LoVo (cell line): ENCODE measurements at regions not wholly inside any gene's neighbourhood (a gene's known extent, or its start where the extent isn't known, plus 50 kb on each side); places are given as distances from the start of the nearest gene placed in this dataset.

Experiments
- DNase-seq: peaks from one replicate; pipeline ENCODE4 v3.0.0-alpha.2; 2016; ENCODE audit warnings: low spot score

DNA sequence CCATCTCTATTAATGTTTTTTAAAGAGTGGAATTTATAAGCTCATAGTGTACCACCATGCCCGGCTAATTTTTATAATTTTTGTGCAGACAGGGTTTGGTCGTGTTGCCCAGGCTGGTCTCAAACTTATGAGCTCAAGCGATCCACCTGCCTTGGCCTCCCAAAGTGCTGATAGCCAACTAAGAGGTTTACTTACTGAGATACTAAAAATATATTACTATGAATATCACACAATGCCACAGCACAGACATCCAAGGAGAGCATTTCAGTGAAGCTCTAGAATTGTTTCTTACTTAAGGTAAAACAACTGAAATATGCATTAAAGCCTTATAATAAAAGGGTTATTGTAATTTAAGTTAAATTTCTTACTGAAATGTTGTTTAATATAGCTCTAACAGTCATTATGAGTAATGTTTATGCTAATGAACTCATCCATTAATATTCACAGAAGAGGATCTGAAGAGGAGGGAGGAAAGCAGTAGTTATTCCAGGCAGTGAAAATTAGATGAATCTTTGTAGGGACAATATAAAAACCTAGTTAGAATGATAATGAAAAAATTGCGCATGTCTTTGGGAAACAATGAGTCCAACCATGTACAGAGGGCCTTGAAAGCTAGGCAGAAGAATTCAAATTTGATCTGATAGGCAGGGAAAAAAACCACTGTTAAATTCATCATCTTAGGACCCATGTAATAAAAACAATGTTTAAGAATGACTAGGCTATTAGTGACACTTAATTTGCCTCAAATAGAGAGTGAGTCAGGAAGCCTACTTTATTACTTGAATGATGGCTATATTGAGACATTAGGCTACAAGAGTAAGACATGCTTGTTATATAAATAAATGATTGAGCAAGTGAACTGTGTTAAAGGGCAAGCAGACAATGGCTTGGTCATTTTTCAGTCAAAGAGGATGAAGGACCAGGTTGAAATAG lies 99.2 kb downstream of the SLC41A2 start:
- DNase-seq, result no peak

DNA sequence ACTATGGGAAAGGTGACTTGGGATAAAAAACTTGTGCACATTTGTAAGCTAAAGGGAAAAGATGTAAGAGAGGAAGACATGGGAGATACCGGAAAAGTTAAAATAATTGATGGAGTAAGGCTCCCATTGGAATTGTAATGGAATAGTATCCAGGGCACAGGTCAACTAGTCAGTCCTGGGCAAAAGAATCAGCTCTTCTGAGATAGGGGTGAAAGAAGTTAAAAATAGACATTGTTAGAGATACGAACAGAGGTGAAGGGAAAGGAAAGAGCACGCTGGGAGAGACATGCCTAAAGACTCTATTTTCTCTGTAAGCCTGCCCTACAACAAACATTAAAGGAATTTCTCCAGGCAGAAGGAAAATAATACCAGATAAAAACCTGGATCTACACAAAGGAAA lies 101.6 kb downstream of the SLC41A2 start:
- no peak for DNase-seq

DNA sequence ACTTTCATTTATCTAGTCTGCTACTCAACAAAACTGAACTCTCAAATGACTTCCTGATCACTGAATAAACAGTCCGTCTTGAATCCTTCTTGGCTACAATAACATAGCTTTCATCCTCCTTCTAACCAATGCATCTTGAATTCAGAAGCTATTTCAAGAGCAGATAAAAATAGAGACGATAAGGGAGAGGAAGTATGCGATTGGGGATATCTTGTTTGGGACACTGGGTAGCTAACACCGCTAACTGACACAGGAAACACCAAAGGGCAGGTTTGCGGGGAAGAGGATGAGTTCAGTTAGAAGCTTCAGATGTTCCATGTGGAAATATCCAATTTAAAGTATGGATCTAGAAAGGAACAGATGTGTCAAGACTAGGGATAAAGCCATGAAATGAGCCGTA lies 102.5 kb downstream of the SLC41A2 start:
- DNase-seq, result no peak

DNA sequence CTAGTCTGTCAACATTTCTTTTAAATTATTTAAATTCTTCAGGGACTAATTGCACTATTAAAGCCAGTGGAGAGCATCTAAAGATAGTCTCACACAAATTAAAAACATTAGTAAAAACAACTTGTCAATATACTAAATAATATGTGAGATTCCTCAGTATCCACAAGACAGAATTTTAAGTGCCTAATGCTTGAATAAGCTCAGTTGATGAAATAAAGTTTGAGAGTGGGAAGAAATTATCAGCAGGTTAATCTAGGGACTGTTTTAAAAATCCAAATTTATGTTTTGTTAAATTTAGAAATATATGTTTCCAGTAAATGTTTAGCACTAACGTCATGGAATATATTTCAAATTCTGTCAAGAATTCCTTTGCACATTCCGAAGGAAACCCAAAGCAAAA lies 105.2 kb downstream of the SLC41A2 start:
- no peak for DNase-seq

DNA sequence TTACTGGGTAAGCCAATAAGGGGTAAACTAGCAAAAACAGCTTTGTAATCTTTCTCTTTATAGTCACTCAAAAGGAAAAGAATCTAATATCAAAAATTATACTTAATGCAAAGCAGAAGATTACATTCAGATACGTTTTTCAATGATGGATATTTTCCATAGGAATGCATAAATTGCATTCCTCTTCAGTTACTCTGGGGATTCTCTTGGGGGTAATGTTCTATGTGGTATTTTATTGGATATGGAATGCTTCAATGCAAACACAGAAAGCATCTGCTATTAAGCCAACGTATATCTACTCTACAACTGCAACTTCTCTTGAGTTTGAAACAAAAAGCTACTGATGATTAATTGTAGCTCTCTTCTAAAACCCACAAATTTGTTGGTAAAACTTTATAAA lies 106.0 kb downstream of the SLC41A2 start:
- DNase-seq, result no peak

DNA sequence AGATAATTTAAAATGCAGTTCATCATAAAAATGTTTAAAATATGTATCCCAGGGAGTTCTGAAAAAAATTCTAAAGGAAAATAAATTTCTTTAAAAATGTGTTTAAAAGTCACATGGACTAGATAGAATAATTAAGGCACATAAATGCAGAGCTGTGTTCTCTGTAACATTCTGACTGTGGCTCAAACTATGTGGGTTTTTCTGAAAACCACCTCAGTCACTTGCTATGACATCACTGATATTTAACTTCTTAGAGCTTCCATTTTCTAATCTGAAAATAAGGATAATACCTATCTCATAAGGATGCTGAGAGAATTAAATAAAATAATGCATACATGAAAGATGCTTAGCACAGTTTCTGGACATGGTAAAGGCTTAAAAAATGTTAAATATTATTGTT lies 107.3 kb downstream of the SLC41A2 start:
- no peak for DNase-seq

DNA sequence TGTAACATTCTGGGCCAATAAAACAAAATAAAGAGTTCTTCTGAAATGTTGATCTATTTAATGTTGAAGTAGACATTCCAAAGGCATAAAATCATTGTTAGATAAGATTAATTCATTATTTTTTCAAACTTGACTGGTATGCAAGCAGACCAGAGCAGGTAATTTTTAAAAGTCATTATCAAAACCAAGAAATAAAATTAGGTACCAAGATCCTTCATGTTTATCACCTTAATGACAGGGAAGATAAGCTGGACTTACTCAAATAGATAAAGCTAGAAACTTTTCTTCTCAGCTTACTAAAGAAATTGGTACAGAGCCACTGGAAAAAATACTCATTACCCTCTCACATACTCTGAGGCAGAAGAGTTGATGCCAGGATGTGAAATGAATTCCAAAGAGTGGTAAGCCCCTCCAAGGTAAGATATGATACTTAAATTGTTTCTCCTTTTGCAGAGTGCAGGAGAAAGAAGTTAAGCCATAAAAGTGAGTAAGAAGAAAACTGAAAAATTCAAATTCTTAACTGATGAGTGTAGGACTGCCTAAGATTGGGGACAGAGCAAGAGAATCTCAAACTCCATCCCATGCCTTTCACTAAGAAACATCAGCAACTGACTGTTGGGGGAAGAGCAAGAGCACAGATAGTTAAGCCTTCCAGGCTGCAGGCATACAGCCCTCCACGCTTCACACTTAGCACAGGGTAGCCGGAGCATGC lies 111.9 kb downstream of the SLC41A2 start:
- DNase-seq, result no peak

DNA sequence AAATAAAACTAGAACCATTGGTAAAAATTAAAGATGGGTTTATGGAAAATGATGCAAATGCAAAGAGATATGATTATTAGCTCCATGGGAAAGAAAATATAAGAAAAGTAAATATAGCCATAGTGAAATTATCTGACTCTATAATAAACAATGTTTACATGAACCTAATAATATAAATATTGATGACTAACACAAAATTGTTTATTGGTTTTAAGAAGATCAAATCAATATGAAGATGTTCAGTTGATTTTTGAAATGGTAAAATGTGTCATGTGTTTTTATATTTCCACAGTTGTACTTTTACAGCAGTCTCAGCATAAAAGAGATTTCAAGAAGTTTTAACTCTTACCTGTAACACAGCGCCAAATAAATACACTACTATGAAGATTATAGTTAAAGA lies 114.0 kb downstream of the SLC41A2 start:
- no peak for DNase-seq

DNA sequence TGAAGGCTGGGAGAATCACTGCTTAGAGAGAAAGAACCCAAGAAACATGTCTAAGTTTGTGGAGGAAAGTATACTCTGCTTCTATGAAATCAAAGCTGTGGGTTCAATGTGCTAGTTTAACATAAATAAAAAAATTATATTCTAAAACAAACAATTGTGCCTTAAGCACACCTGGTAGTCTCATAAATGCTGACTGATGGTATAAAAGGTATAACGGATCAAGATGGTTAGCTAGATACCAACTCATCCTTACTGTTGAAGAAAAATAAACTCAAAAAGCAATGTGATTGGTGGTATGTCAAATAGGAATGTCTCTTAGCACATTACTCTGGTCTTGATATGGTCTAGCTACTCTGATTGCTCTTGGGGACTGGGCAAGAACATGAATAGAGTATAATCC lies 117.8 kb downstream of the SLC41A2 start:
- DNase-seq, result no peak

DNA sequence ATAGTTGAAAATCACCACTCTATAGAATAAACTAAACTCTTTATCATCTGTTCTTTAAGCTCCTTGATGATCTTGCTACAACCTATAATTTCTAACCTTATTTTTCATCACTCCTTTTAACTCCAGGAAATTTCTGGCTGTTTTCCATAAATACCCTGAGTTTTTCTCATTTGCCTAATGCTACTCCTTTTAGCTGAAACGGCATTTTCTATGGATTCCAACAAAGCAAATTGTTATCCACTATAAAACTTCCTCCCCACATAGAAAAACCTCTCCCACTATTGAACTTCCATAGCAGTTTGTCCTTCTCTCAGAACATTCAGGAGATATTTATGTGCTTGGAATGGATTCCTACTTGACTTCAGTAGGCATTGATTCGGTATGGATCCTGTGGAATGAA lies 122.8 kb downstream of the SLC41A2 start:
- no peak for DNase-seq

DNA sequence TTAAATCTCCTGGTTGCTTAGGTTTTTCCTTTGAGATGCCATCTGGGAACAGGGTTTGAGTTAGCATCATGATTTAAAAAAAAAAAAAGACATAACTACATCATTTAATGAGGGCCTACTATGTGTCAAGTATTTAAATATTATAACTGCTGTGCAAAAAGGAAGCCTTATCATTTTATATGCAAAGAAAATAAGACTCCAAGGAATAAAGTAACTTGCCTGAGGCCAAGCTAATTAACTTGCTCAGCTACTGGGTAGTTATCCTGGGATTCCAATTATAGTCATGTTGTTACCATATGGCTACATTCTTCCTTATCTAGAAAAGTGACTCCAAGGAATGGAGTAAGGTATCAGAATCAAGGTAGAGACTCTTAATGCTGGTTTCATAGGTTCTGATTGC lies 123.5 kb downstream of the SLC41A2 start:
- no peak for DNase-seq

DNA sequence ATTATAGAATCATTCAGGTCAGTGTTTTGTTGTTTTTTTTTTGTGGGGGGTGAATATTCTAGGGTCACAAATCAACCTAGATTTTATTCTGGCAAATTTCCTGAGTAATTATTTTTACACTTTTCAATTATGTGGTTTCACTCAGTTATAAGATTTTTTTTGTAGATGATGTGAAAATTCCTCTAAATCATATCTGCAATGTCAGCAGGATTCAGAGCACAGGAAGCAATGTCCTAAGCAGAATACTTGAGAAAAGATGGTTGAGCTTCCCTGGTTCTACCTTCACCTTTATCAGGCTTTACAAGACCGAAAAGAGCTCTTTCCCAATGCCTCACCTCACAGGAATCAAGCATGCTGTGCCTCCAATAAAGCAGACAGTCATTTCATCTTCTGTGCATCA lies 124.3 kb downstream of the SLC41A2 start:
- no peak for DNase-seq

DNA sequence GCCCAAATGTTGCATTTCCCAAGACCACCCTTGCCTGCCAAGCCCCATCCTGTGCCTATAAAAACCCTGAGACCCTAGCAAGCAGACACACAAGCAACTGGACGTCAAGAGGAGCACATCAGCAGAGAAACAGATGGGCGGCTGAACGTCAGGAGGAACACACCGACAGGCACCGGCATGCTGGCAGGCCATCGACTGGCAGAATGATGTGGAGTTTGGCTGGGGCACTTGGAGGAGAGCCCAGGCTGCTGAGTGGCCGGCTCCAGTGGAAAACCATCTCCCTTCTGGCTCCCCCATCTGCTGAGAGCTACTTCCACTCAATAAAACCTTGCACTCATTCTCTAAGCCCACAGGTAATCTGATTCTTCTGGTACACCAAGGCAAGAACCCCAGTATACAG lies 130.1 kb downstream of the SLC41A2 start:
- no peak for DNase-seq

DNA sequence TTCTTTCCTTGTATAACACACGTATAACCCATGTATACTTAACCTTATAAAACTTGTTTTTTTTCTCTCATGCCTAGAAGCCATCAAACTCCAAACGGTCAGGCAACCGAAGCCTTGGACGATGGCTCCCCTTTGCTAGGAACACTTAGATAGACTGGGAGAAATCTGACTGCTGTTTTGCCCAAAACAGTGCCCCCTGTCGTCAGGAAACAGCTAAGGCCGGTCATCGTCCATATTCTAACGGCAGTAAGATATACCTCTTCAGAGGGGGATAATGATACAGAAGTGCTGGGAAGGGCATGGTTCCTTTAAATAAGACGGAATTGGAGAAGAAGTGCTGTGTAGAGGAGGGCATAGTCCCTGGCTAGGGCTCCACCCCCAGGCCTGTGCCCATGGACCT lies 130.5 kb downstream of the SLC41A2 start:
- no peak for DNase-seq

DNA sequence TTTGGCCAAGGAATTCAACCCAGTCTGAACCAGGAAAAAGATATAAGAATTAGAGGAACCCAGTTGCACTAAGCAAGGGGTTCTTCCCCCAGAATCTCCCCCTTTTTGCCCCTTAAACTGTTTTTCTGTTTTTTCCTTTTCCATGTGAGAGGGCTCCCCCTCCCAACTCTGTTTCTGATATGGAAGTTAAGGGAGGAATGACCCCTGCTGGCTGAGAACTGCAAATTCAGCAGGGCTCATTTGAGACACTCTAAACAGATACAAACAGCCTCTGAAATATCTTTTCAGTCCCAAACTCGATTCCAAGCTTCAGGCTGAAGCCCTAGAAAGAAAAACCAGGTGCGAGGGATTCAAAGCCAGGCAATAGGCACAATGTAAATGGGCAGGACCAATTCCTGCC lies 132.7 kb downstream of the SLC41A2 start:
- no peak for DNase-seq

DNA sequence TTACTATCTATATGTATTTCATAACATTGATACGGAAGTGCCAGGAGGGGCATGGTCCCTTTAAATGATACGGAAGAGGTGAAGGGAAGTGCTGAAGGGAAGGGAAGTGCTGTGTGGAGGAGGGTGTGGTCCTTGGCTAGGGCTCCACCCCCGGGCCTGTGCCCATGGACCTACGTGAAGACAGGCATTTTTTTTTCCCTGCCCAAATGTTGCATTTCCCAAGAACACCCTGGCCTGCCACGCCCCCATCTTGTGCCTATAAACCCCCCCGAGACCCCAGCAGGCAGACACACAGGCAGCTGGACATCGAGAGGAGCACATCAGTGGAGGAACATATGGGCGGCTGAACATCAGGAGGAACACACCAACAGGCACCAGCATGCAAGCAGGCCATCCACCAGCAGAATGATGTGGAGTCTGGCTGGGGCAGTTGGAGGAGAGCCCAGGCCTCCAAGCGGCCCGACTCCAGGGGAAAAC lies 134.1 kb downstream of the SLC41A2 start:
- no peak for DNase-seq

DNA sequence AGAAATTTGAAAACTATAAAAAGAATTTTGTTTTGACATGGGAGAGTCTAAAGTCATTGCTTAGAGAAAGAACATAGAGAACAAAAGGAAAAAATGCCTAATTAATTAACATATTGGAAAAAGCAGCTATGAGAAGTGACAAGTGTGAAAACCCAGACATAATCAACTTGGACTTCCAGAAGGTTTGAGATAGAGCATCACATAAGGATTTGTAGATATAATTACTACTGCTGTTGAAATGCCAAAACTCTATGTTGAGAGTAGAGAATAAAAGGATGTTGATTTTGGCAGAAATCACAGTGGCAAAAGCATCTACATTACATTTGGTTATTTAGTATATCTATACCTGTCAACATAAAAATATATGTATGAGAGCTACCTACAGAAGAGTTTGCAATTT lies 135.1 kb downstream of the SLC41A2 start:
- no peak for DNase-seq

DNA sequence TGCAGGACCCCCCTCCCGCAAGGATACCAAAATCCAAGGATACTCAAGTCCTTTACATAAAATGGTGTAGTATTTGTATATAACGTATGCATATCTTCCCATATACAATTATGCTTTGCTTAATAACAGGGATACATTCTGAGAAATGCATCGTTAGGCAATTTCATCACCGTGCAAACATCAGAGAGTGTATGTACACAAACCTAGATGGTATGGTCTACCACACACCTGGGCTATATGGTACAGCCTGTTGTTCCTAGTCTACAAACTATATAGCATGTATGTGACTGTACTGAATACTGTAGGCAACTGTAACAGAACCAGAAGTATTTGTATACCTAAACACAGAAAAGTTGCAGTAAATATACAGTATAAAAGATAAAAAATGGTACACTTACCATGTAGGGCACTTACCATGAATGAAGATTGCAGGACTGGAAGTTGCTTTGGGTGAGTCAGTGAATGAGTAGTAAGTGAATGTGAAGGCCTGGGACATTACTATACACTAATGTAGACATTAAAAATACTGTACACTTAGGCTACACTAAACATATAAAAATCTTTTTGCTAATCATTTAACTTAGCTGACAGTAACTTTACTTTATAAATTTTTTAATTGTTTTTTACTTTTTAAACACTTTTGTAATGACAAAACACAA lies 141.1 kb downstream of the SLC41A2 start:
- DNase-seq, result no peak

DNA sequence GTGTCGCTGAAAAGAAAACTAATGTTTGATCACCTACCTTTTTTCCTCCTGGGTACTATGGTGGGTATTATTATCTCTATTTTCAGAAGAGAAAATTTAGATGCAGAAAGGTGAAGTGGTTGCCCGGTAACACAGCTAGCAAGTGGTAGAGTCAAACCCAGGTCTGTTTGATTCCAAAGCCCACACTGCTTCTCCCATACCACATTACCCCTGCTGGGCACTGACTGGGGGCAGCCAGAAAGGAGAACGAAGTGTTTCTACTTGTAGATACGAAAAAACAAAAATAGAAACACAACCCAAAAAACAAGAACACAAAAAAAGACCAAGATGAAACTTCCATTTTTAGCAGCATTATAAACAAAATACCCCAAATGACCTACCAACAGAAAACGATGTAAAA lies 142.2 kb downstream of the SLC41A2 start:
- no peak for DNase-seq

DNA sequence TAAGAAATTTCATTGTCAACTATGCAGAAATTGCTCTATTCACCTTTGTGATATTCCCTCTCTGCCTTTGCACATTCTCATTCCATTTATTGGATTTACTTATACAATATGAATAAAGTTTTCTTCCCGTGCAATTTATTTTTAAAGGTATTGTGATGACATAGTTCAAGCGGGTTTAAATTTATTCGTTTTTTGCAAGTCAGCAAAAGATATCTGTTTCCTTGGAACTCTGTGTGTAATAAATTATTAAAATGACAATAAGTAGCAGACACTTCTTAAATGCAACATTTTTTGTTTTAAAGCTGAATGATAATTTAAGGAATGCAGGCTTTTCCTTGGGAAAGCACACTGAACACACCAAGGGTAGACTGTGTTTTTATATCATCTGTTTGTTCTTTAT lies 143.1 kb downstream of the SLC41A2 start:
- no peak for DNase-seq
